ENCODE measurements at regions not wholly inside any gene's neighbourhood (a gene's known extent, or its start where the extent isn't known, plus 50 kb on each side); places are given as distances from the start of the nearest gene placed in this dataset.
"Not testable (repeated sequence)": the region's sequence is repeated elsewhere in the genome, so short reads cannot be mapped to it uniquely, and the experiment has no call there.

DNA sequence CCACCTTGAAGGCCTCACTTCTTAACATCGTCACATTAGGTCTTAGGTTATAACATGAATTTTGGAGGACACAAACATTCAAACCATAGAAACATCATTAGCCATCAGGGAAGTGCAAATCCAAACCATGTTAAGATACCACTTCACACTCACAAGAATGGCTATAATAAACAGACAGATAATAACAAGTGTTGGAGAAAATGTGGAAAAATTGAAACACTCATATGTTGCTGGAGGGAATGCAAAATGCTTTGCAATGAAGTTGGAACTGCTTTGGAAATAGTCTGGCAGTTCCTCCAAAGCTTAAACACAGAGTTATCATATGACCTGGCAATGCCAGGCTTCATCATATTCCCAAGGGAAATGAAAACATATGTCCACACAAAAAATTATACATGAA, 156.8 kb upstream of the EFCAB3 start:
- H4K5ac ChIP-seq (ENCODE audit: low read length); H3K56ac ChIP-seq (ENCODE audit: low read length); H2BK5ac ChIP-seq (ENCODE audit: low read length); H3K4me3 ChIP-seq (ENCODE audit: low read length); H4K8ac ChIP-seq (ENCODE audit: low read depth, low read length); H3K18ac ChIP-seq (ENCODE audit: low read length); H3K27ac ChIP-seq (ENCODE audit: low read depth, low read length); H3K4me1 ChIP-seq (ENCODE audit: control insufficient read depth, low read depth, low read length); H3K4ac ChIP-seq (ENCODE audit: low read depth, low read length); H2BK120ac ChIP-seq (ENCODE audit: low read depth, low read length); DNase-seq; H3K27me3 ChIP-seq (ENCODE audit: insufficient read depth, low read length, poor library complexity); H3K23ac ChIP-seq (ENCODE audit: low read length); H2AK5ac ChIP-seq (ENCODE audit: low read length); H3K4me2 ChIP-seq (ENCODE audit: low read length); H3K79me2 ChIP-seq (ENCODE audit: control insufficient read depth, insufficient read depth, low read length); H3K36me3 ChIP-seq (ENCODE audit: control insufficient read depth, insufficient read depth, low read length); H3K9ac ChIP-seq (ENCODE audit: low read length); H3K79me1 ChIP-seq (ENCODE audit: low read length); H2BK15ac ChIP-seq (replicated peaks; ENCODE audit: low read depth): not testable (repeated sequence)
- no CpG with 5 or more reads among the region's 1 CpG for WGBS (ENCODE audit: extremely low coverage, insufficient coverage, low lambda C conversion rate)

- no peak overlapping the region for H3K4me3 ChIP-seq (ENCODE audit: low read length)
- no peak for DNase-seq
- H2BK120ac ChIP-seq (ENCODE audit: low read depth, low read length), result no peak overlapping the region
- H3K9ac ChIP-seq (ENCODE audit: low read length), result no peak overlapping the region
- no peak overlapping the region for H3K27ac ChIP-seq (ENCODE audit: low read depth, low read length)
- H3K36me3 ChIP-seq (ENCODE audit: control insufficient read depth, insufficient read depth, low read length), result no peaks in the 10 kb centered on the region
- no CpG with 5 or more reads among the region's 7 CpGs for WGBS (ENCODE audit: extremely low coverage, insufficient coverage, low lambda C conversion rate)
- no peak overlapping the region for H4K5ac ChIP-seq (ENCODE audit: low read length)
- no peaks in the 10 kb centered on the region for H3K79me1 ChIP-seq (ENCODE audit: low read length)
- no peak overlapping the region for H2BK5ac ChIP-seq (ENCODE audit: low read length)
- no peak overlapping the region for H3K23ac ChIP-seq (ENCODE audit: low read length)
- H3K79me2 ChIP-seq (ENCODE audit: control insufficient read depth, insufficient read depth, low read length), result no peaks in the 10 kb centered on the region
- H4K8ac ChIP-seq (ENCODE audit: low read depth, low read length), result no peak overlapping the region
- H2AK5ac ChIP-seq (ENCODE audit: low read length), result no peak overlapping the region
- H3K4me1 ChIP-seq (ENCODE audit: control insufficient read depth, low read depth, low read length), result no peaks in the 10 kb centered on the region
- no peak overlapping the region for H3K4me2 ChIP-seq (ENCODE audit: low read length)
- no peaks in the 10 kb centered on the region for H3K27me3 ChIP-seq (ENCODE audit: insufficient read depth, low read length, poor library complexity)
- H2BK15ac ChIP-seq (replicated peaks; ENCODE audit: low read depth), result no peak overlapping the region
- no peak overlapping the region for H3K56ac ChIP-seq (ENCODE audit: low read length)
- no peak overlapping the region for H3K4ac ChIP-seq (ENCODE audit: low read depth, low read length)
- H3K18ac ChIP-seq (ENCODE audit: low read length), result no peak overlapping the region
Observed at GRCh38 chr17:62219221-62219899, 154.3 kb upstream of the MED13 start.

- no peaks in the 10 kb centered on the region for H3K36me3 ChIP-seq (ENCODE audit: control insufficient read depth, insufficient read depth, low read length)
- WGBS (ENCODE audit: extremely low coverage, insufficient coverage, low lambda C conversion rate), result no CpG with 5 or more reads among the region's 8 CpGs
- H3K23ac ChIP-seq (ENCODE audit: low read length), result no peak overlapping the region
- H3K79me2 ChIP-seq (ENCODE audit: control insufficient read depth, insufficient read depth, low read length), result no peaks in the 10 kb centered on the region
- no peak overlapping the region for H2BK5ac ChIP-seq (ENCODE audit: low read length)
- H4K8ac ChIP-seq (ENCODE audit: low read depth, low read length), result no peak overlapping the region
- no peak overlapping the region for H2AK5ac ChIP-seq (ENCODE audit: low read length)
- H3K4me3 ChIP-seq (ENCODE audit: low read length), result no peak overlapping the region
- H3K56ac ChIP-seq (ENCODE audit: low read length), result no peak overlapping the region
- no peak overlapping the region for H3K18ac ChIP-seq (ENCODE audit: low read length)
- H2BK15ac ChIP-seq (replicated peaks; ENCODE audit: low read depth), result no peak overlapping the region
- no peaks in the 10 kb centered on the region for H3K27me3 ChIP-seq (ENCODE audit: insufficient read depth, low read length, poor library complexity)
- H3K27ac ChIP-seq (ENCODE audit: low read depth, low read length), result no peak overlapping the region
- no peak overlapping the region for H2BK120ac ChIP-seq (ENCODE audit: low read depth, low read length)
- H3K4me2 ChIP-seq (ENCODE audit: low read length), result no peak overlapping the region
- no peak overlapping the region for H4K5ac ChIP-seq (ENCODE audit: low read length)
- H3K4me1 ChIP-seq (ENCODE audit: control insufficient read depth, low read depth, low read length), result no peaks in the 10 kb centered on the region
- no peak overlapping the region for H3K4ac ChIP-seq (ENCODE audit: low read depth, low read length)
- H3K9ac ChIP-seq (ENCODE audit: low read length), result no peak overlapping the region
- H3K79me1 ChIP-seq (ENCODE audit: low read length), result no peaks in the 10 kb centered on the region
- no peak for DNase-seq
Observed at GRCh38 chr17:62216847-62217246, 151.8 kb upstream of the MED13 start.

GRCh38 chr17:62215891-62216290, 150.8 kb upstream of the MED13 start:
- not testable (repeated sequence) for H3K4me3 ChIP-seq (ENCODE audit: low read length); H3K4me1 ChIP-seq (ENCODE audit: control insufficient read depth, low read depth, low read length); H2BK5ac ChIP-seq (ENCODE audit: low read length); H3K79me2 ChIP-seq (ENCODE audit: control insufficient read depth, insufficient read depth, low read length); H2BK120ac ChIP-seq (ENCODE audit: low read depth, low read length); H4K8ac ChIP-seq (ENCODE audit: low read depth, low read length); H4K5ac ChIP-seq (ENCODE audit: low read length); H3K4ac ChIP-seq (ENCODE audit: low read depth, low read length); H3K9ac ChIP-seq (ENCODE audit: low read length); H3K23ac ChIP-seq (ENCODE audit: low read length); H3K36me3 ChIP-seq (ENCODE audit: control insufficient read depth, insufficient read depth, low read length); H3K18ac ChIP-seq (ENCODE audit: low read length); H3K79me1 ChIP-seq (ENCODE audit: low read length); H3K27ac ChIP-seq (ENCODE audit: low read depth, low read length); H2BK15ac ChIP-seq (replicated peaks; ENCODE audit: low read depth); H3K56ac ChIP-seq (ENCODE audit: low read length); DNase-seq; H2AK5ac ChIP-seq (ENCODE audit: low read length); H3K27me3 ChIP-seq (ENCODE audit: insufficient read depth, low read length, poor library complexity); H3K4me2 ChIP-seq (ENCODE audit: low read length)
- WGBS (ENCODE audit: extremely low coverage, insufficient coverage, low lambda C conversion rate), result no CpG with 5 or more reads among the region's 6 CpGs

DNA sequence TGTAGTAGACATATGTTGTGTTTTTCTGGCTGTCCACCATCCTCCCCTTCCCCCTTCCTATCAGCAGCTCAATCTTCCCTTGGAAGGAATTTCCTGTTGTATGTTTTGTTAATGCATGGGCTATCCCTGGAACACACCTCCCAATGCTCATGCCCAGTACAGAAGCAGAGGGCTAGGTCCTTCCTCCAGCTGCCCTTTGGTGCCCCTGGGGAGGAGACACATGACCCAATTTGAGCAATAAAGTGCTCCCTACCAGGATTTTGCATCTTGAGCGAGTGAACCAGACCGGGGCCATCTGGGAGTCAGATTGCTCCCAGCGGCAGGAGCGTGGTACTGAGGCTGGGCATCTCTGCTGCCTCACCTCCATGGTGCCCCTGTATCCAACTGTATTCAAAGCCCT, 141.5 kb upstream of the MED13 start:
- H3K4me2 ChIP-seq (ENCODE audit: low read length), result no peak overlapping the region
- no peak overlapping the region for H3K4ac ChIP-seq (ENCODE audit: low read depth, low read length)
- no peaks in the 10 kb centered on the region for H3K79me1 ChIP-seq (ENCODE audit: low read length)
- no peak overlapping the region for H3K27ac ChIP-seq (ENCODE audit: low read depth, low read length)
- H3K18ac ChIP-seq (ENCODE audit: low read length), result no peak overlapping the region
- no peaks in the 10 kb centered on the region for H3K79me2 ChIP-seq (ENCODE audit: control insufficient read depth, insufficient read depth, low read length)
- H2BK120ac ChIP-seq (ENCODE audit: low read depth, low read length), result no peak overlapping the region
- H3K27me3 ChIP-seq (ENCODE audit: insufficient read depth, low read length, poor library complexity), result no peaks in the 10 kb centered on the region
- H3K23ac ChIP-seq (ENCODE audit: low read length), result no peak overlapping the region
- no peak overlapping the region for H3K4me3 ChIP-seq (ENCODE audit: low read length)
- no peak overlapping the region for H3K9ac ChIP-seq (ENCODE audit: low read length)
- no peak overlapping the region for H4K8ac ChIP-seq (ENCODE audit: low read depth, low read length)
- DNase-seq, result no peak
- no peak overlapping the region for H2BK5ac ChIP-seq (ENCODE audit: low read length)
- no peak overlapping the region for H4K5ac ChIP-seq (ENCODE audit: low read length)
- WGBS (ENCODE audit: extremely low coverage, insufficient coverage, low lambda C conversion rate), result no CpG with 5 or more reads among the region's 4 CpGs
- H2AK5ac ChIP-seq (ENCODE audit: low read length), result no peak overlapping the region
- no peaks in the 10 kb centered on the region for H3K36me3 ChIP-seq (ENCODE audit: control insufficient read depth, insufficient read depth, low read length)
- H3K4me1 ChIP-seq (ENCODE audit: control insufficient read depth, low read depth, low read length), result no peaks in the 10 kb centered on the region
- H2BK15ac ChIP-seq (replicated peaks; ENCODE audit: low read depth), result no peak overlapping the region
- no peak overlapping the region for H3K56ac ChIP-seq (ENCODE audit: low read length)

DNA sequence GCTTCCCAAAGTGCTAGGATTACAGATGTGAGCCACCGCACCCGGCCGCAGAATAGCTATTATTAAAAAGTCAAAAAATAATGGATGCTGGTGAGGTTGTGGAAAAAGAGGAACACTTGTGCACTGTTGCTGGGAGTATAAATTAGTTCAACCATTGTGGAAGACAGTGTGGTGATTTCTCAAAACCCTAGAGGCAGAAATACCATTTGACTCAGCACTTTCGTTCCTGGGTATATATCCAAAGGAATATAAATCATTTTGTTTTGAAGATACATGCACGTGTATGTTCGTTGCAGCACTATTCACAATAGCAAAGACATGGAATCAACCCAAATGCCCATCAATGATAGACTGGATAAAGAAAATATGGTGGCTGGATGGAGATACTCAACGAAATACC, 132.1 kb upstream of the MED13 start:
- no CpG with 5 or more reads among the region's 7 CpGs for WGBS (ENCODE audit: extremely low coverage, insufficient coverage, low lambda C conversion rate)
- DNase-seq; H3K4me1 ChIP-seq (ENCODE audit: control insufficient read depth, low read depth, low read length); H3K79me1 ChIP-seq (ENCODE audit: low read length); H3K18ac ChIP-seq (ENCODE audit: low read length); H3K79me2 ChIP-seq (ENCODE audit: control insufficient read depth, insufficient read depth, low read length); H4K8ac ChIP-seq (ENCODE audit: low read depth, low read length); H2BK15ac ChIP-seq (replicated peaks; ENCODE audit: low read depth); H2AK5ac ChIP-seq (ENCODE audit: low read length); H2BK5ac ChIP-seq (ENCODE audit: low read length); H3K4me3 ChIP-seq (ENCODE audit: low read length); H3K4me2 ChIP-seq (ENCODE audit: low read length); H3K4ac ChIP-seq (ENCODE audit: low read depth, low read length); H4K5ac ChIP-seq (ENCODE audit: low read length); H2BK120ac ChIP-seq (ENCODE audit: low read depth, low read length); H3K23ac ChIP-seq (ENCODE audit: low read length); H3K56ac ChIP-seq (ENCODE audit: low read length); H3K27ac ChIP-seq (ENCODE audit: low read depth, low read length); H3K27me3 ChIP-seq (ENCODE audit: insufficient read depth, low read length, poor library complexity); H3K9ac ChIP-seq (ENCODE audit: low read length); H3K36me3 ChIP-seq (ENCODE audit: control insufficient read depth, insufficient read depth, low read length): not testable (repeated sequence)
